IMR-90 (cell line): ENCODE measurements at regions not wholly inside any gene's neighbourhood (a gene's known extent, or its start where the extent isn't known, plus 50 kb on each side); places are given as distances from the start of the nearest gene placed in this dataset.

ENCODE experiments used
- ATAC-seq: fragments of 200-7000 bp; cut with Tn5 transposase; 2 replicates; pipeline ENCODE4 v1.9.1; 2020; ENCODE audit warnings: low read depth, mild to moderate bottlenecking, moderate library complexity
- BruUV-seq: library from RNA; stranded (reverse); fragments of 400-500 nt; replicated peaks from 2 replicates; lab custom pipeline; 2021; lab: Mats Ljungman, UMichigan
- CTCF ChIA-PET: fragments of 300-600 bp; formaldehyde crosslinking; extraction: SDS; loops from one replicate; lab custom pipeline; 2021; ENCODE audit warnings: antibody characterized with exemption; lab: Yijun Ruan, JAX
- POLR2A ChIA-PET: fragments of 300-600 bp; sonication (Branson Sonifier 250); formaldehyde crosslinking; loops from one replicate; lab custom pipeline; 2022; ENCODE audit warnings: antibody characterized with exemption; ENCODE audit not compliant: unreplicated experiment; lab: Charles Lee
- DNase-seq: peaks from one replicate; pipeline ENCODE4 v3.0.0; 2013
- H2AFZ ChIP-seq: replicated peaks from 2 replicates; pipeline ENCODE3; 2013; ENCODE audit warnings: low read length, mild to moderate bottlenecking; ENCODE audit not compliant: poor library complexity
- H2AK5ac ChIP-seq: 2 replicates; pipeline ENCODE4 v1.6.1; 2013; ENCODE audit warnings: low read depth, low read length, inconsistent platforms
- H2AK9ac ChIP-seq: replicated peaks from 2 replicates; pipeline ENCODE3; 2013; ENCODE audit warnings: mild to moderate bottlenecking, low read depth, low read length, moderate library complexity; ENCODE audit not compliant: poor library complexity
- H2BK120ac ChIP-seq: 2 replicates; pipeline ENCODE4 v1.6.1; 2013; ENCODE audit warnings: low read depth, low read length, inconsistent platforms
- H2BK15ac ChIP-seq: 3 replicates; pipeline ENCODE4 v1.6.1; 2013; ENCODE audit warnings: low read depth, low read length, inconsistent platforms
- H2BK20ac ChIP-seq: 2 replicates; pipeline ENCODE4 v1.6.1; 2013; ENCODE audit warnings: low read depth, mild to moderate bottlenecking, inconsistent platforms, low read length, moderate library complexity
- H2BK5ac ChIP-seq: 2 replicates; pipeline ENCODE4 v1.6.1; 2013; ENCODE audit warnings: mild to moderate bottlenecking, low read depth, low read length, inconsistent platforms; ENCODE audit not compliant: poor library complexity, severe bottlenecking
- H3K14ac ChIP-seq: replicated peaks from 2 replicates; pipeline ENCODE4 v1.6.1; 2013; ENCODE audit warnings: low read depth, low read length, inconsistent platforms
- H3K18ac ChIP-seq: 2 replicates; pipeline ENCODE4 v1.6.1; 2013; ENCODE audit warnings: low read depth, low read length, control low read depth
- H3K23ac ChIP-seq: 2 replicates; pipeline ENCODE4 v1.6.1; 2013; ENCODE audit warnings: low read depth, low read length, inconsistent platforms
- H3K27ac ChIP-seq: 2 replicates; pipeline ENCODE4 v1.5.1; 2013; ENCODE audit warnings: mild to moderate bottlenecking, control low read depth, low read length; ENCODE audit not compliant: insufficient read depth
- H3K27me3 ChIP-seq: 2 replicates; pipeline ENCODE4 v1.6.1; 2013; ENCODE audit warnings: low read length; ENCODE audit not compliant: control insufficient read depth, insufficient read depth
- H3K36me3 ChIP-seq: 2 replicates; pipeline ENCODE4 v1.6.1; 2013; ENCODE audit warnings: low read length, mixed read lengths; ENCODE audit not compliant: control insufficient read depth, insufficient read depth
- H3K4ac ChIP-seq: 2 replicates; pipeline ENCODE4 v1.6.1; 2013; ENCODE audit warnings: low read depth, low read length, inconsistent platforms
- H3K4me1 ChIP-seq: 2 replicates; pipeline ENCODE4 v1.6.1; 2013; ENCODE audit warnings: low read length, mixed read lengths; ENCODE audit not compliant: control insufficient read depth, insufficient read depth
- H3K4me2 ChIP-seq: 2 replicates; pipeline ENCODE4 v1.6.1; 2013; ENCODE audit warnings: low read depth, mild to moderate bottlenecking, control low read depth, low read length, moderate library complexity
- H3K4me3 ChIP-seq: 2 replicates; pipeline ENCODE4 v1.5.1; 2013; ENCODE audit warnings: low read depth, mild to moderate bottlenecking, control low read depth, low read length, moderate library complexity; ENCODE audit not compliant: insufficient read depth
- H3K56ac ChIP-seq: 2 replicates; pipeline ENCODE4 v1.6.1; 2013; ENCODE audit warnings: low read length, inconsistent platforms; ENCODE audit not compliant: insufficient read depth; ENCODE audit errors: extremely low read depth
- H3K79me1 ChIP-seq, 2 experiments: 2 replicates each; pipeline ENCODE4 v1.6.1; 2013; ENCODE audit warnings: low read length in 2 of 2, inconsistent platforms in 1 of 2, low read depth in 1 of 2
- H3K9ac ChIP-seq: 2 replicates; pipeline ENCODE4 v1.6.1; 2013; ENCODE audit warnings: low read depth, low read length, control low read depth
- H3K9me1 ChIP-seq: 2 replicates; pipeline ENCODE4 v1.6.1; 2013; ENCODE audit warnings: low read length, inconsistent platforms; ENCODE audit not compliant: insufficient read depth
- H3K9me3 ChIP-seq: 2 replicates; pipeline ENCODE4 v1.6.1; 2013; ENCODE audit warnings: low read length; ENCODE audit not compliant: control insufficient read depth, insufficient read depth
- H4K20me1 ChIP-seq: 2 replicates; pipeline ENCODE4 v1.6.1; 2013; ENCODE audit warnings: low read length, inconsistent platforms; ENCODE audit not compliant: insufficient read depth
- H4K5ac ChIP-seq: 2 replicates; pipeline ENCODE4 v1.6.1; 2013; ENCODE audit warnings: mild to moderate bottlenecking, low read depth, low read length, control low read depth
- H4K8ac ChIP-seq, 2 experiments: 2 replicates each; pipeline ENCODE4 v1.6.1; 2013; ENCODE audit warnings: low read depth in 2 of 2, low read length in 2 of 2, control low read depth in 1 of 2, inconsistent platforms in 1 of 2
- H4K91ac ChIP-seq: 2 replicates; pipeline ENCODE4 v1.6.1; 2013; ENCODE audit warnings: low read depth, low read length, inconsistent platforms; ENCODE audit not compliant: insufficient read depth
- BHLHE40 ChIP-seq: fragments of 150-350 bp; IDR thresholded peaks from 2 replicates; pipeline ENCODE4 v1.6.1; 2016; ENCODE audit warnings: mild to moderate bottlenecking, low read depth, low read length
- CHD1 ChIP-seq: IDR thresholded peaks from 2 replicates; pipeline ENCODE4 v1.6.1; 2012; ENCODE audit warnings: low read depth, low read length, improper control_type of control experiment
- FOS ChIP-seq: fragments of 150-350 bp; IDR thresholded peaks from 2 replicates; pipeline ENCODE4 v1.6.1; 2016; ENCODE audit warnings: low read depth, low read length
- MAZ ChIP-seq: IDR thresholded peaks from 2 replicates; pipeline ENCODE4 v1.6.1; 2012; ENCODE audit warnings: low read depth, mild to moderate bottlenecking, low read length, improper control_type of control experiment, moderate library complexity, borderline replicate concordance
- NFE2L2 ChIP-seq: fragments of 150-350 bp; IDR thresholded peaks from 2 replicates; pipeline ENCODE4 v1.6.1; 2016; ENCODE audit warnings: low read depth, mild to moderate bottlenecking, low read length
- POLR2A ChIP-seq: IDR thresholded peaks from 2 replicates; pipeline ENCODE4 v1.6.1; 2012; ENCODE audit warnings: mild to moderate bottlenecking, low read depth, low read length
- RAD21 ChIP-seq: IDR thresholded peaks from 2 replicates; pipeline ENCODE4 v1.6.1; 2012; ENCODE audit warnings: low read length, improper control_type of control experiment
- RFX5 ChIP-seq: IDR thresholded peaks from 2 replicates; pipeline ENCODE4 v1.8.0; 2012; ENCODE audit warnings: low read depth, mild to moderate bottlenecking, low read length, moderate library complexity
- WGBS, 2 experiments: methylation state at CpG; one replicate each; pipeline versions ENCODE4 v1.1.5 to v1.1.7; 2013; ENCODE audit warnings: missing lambda C conversion rate in 2 of 2; ENCODE audit not compliant: insufficient read length in 1 of 2; ENCODE audit errors: extremely low coverage in 2 of 2; 5-methylcytosine and 5-hydroxymethylcytosine counted together
- dilution Hi-C: fragments of 300-500 bp; cut with HindIII; formaldehyde crosslinking; loops from one replicate; pipeline ENCODE4 v1.14.3; 2018; ENCODE audit warnings: low sequenced_read_pairs; ENCODE audit not compliant: unreplicated experiment
- in situ Hi-C: fragments of 300-500 bp; cut with MboI; formaldehyde crosslinking; loops from 3 replicates; pipeline ENCODE4 v1.14.3; 2019; ENCODE audit warnings: low sequenced_read_pairs, inconsistent platforms, mixed read lengths
- intact Hi-C: fragments of 100-400 bp; cut with micrococcal nuclease; formaldehyde crosslinking; loops from 2 replicates; pipeline ENCODE4 v1.10.0; 2022
- TF ChIP-seq, protein P1 (sequence below): fragments of 150-350 bp; IDR thresholded peaks from 2 replicates; pipeline ENCODE4 v1.6.1; 2017; ENCODE audit warnings: mild to moderate bottlenecking, antibody characterized with exemption, low read length, low read depth

GRCh38 chr2:352696-353095 lies 64.8 kb upstream of the ALKAL2 start:
- no peaks in the 10 kb centered on the region for H4K20me1 ChIP-seq
- no peak overlapping the region for H3K4me2 ChIP-seq
- no peak overlapping the region for H3K27ac ChIP-seq
- H4K91ac ChIP-seq, result no peak overlapping the region
- ChIA-PET CTCF (no interaction called here), POLR2A (no interaction called here)
- H3K9me3 ChIP-seq, result peaks cover 18% of the 10 kb centered on the region
- dilution Hi-C loops (no loop called here), intact Hi-C loops (no loop called here), in situ Hi-C loops (no loop called here)
- H3K27me3 ChIP-seq, result no peaks in the 10 kb centered on the region
- no peak overlapping the region for H4K8ac ChIP-seq
- DNase-seq, result no peak
- no peak overlapping the region for H2BK120ac ChIP-seq
- H2BK5ac ChIP-seq, result no peak overlapping the region
- no peaks in the 10 kb centered on the region for H3K4me1 ChIP-seq
- TF ChIP-seq, protein P1, sequence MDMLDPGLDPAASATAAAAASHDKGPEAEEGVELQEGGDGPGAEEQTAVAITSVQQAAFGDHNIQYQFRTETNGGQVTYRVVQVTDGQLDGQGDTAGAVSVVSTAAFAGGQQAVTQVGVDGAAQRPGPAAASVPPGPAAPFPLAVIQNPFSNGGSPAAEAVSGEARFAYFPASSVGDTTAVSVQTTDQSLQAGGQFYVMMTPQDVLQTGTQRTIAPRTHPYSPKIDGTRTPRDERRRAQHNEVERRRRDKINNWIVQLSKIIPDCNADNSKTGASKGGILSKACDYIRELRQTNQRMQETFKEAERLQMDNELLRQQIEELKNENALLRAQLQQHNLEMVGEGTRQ, result no peak
- TF ChIP-seq BHLHE40 (no peak), POLR2A (no peak), NFE2L2 (no peak), MAZ (no peak), RAD21 (no peak), RFX5 (no peak), CHD1 (no peak), FOS (no peak)
- no peaks in the 10 kb centered on the region for H3K36me3 ChIP-seq
- no peak overlapping the region for H4K5ac ChIP-seq
- H3K14ac ChIP-seq, result no peak overlapping the region
- no TSS peak for BruUV-seq
- H2BK20ac ChIP-seq, result no peak overlapping the region
- H3K9me1 ChIP-seq, result no peaks in the 10 kb centered on the region
- H3K79me1 ChIP-seq, result no peaks in the 10 kb centered on the region
- H2AK9ac ChIP-seq, result no peak overlapping the region
- H3K4me3 ChIP-seq, result no peak overlapping the region
- no peak overlapping the region for H3K4ac ChIP-seq
- no peak overlapping the region for H3K23ac ChIP-seq
- no peak overlapping the region for H3K9ac ChIP-seq
- no peak overlapping the region for H2BK15ac ChIP-seq
- ATAC-seq, result no peak
- no peak overlapping the region for H2AFZ ChIP-seq
- no peak overlapping the region for H3K18ac ChIP-seq
- H2AK5ac ChIP-seq, result no peak overlapping the region
- no CpG with 5 or more reads among the region's 3 CpGs for WGBS, 2 experiments
- H3K56ac ChIP-seq, result no peak overlapping the region
